SKM-1 (cell line): ENCODE measurements at regions not wholly inside any gene's neighbourhood (a gene's known extent, or its start where the extent isn't known, plus 50 kb on each side); places are given as distances from the start of the nearest gene placed in this dataset.
"Not testable (repeated sequence)": the region's sequence is repeated elsewhere in the genome, so short reads cannot be mapped to it uniquely, and the experiment has no call there.

Experiments used
- DNase-seq: peaks from one replicate; lab custom pipeline; 2025; ENCODE audit not compliant: unreplicated experiment; lab: John Stamatoyannopoulos, UW

- DNase-seq = no peak
These were observed 135.6 kb downstream of the NUFIP1 start for GRCh38 chr13:44853641-44854040.

GRCh38 chr13:44848920-44849676 lies 140.2 kb downstream of the NUFIP1 start:
- DNase-seq = no peak

- DNase-seq = not testable (repeated sequence)
These were observed 143.8 kb downstream of the NUFIP1 start for GRCh38 chr13:44845281-44846058.

DNA sequence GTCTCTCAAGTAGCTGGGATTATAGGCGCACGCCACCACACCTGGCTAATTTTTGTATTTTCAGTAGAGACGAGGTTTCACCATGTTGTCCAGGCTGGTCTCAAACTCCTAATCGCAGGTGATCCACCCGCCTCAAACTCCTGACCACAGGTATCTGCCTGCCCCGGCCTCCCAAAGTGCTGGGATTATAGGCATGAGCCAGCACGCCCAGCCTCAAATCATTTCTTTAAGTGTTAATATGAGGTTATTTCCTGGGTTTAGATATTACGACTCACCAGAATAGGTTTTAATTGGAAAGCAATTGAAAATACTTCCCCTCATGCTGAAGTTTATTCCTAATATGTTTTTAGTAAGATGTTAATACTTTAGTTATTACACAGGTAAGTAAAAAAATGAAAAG lies 144.5 kb downstream of the NUFIP1 start:
- DNase-seq = no peak

- DNase-seq = no peak
These were observed 145.9 kb downstream of the NUFIP1 start for GRCh38 chr13:44843403-44843802.

DNA sequence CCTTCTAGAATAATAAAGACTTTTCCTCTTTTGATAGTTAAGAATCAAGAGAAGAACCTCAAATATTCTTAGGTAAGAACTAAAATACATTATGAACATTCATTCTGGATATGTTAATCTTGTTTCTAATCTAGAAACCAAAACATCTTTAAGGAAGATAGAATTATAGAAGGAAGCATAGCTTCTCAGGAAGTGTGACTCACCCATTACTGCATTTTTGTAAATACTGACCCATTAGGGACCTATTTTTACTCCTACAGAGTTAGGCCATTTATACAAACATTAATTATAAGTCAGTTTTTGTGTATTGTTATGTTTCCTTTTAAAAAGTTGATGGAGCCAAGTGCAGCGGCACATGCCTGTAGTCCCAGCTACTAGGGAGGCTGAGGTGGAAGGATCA lies 147.1 kb downstream of the NUFIP1 start:
- DNase-seq = no peak

DNA sequence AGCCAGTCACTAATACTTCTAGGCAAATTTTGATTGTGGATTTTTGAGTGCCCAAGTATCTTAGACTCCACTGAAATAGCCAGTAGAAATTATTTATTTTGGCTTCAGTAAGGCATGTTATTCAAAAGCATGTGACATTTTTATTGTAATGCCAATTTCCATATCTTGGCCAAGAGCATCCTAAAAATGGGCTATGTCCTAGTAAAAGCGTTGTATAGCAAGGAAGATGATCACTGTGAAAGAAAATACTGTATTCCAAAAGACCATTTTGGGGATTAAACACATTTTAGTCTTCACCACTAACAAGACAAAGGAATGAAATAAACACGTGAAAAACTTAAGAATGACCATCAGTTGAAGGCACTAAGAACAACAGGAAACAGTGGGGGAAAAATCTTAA lies 149.1 kb downstream of the NUFIP1 start:
- DNase-seq = no peak

DNA sequence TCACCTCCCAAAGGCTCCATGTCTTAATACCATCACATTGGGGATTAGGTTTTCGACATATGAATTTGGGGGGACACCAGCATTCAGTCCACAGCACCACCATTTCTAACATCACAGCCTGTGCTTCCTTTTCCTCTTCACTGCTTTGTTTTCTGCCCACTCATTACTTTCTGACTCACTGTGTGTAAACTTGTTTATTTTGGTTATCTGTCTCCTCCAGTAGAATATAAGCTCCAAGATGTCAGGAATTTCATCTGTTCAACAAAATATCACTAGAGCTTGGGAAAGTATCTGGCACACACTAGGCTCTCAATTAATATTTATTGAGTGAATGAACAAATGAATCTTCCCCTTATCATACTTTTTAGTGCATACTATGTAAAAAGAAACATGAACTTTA lies 152.0 kb downstream of the NUFIP1 start:
- no peak for DNase-seq

DNA sequence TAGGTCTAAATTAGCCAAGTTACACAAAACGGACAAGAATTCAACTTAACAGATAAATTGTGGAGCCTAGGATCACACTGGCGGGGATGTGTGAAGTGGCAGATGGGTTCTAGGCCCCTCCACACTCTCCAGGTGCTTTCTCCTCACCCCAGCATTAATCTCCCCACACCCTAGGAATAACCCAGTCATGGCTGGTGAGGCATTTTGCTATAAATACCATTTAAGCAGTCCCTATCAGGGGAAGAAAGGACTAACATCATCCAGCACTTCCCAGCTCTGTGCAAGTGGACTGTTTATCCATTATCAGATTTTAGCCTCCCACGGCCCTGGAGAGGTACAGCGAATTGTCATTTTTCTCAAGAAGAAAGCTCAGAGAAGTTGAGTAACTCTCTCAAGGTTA lies 154.9 kb downstream of the NUFIP1 start:
- no peak for DNase-seq

DNA sequence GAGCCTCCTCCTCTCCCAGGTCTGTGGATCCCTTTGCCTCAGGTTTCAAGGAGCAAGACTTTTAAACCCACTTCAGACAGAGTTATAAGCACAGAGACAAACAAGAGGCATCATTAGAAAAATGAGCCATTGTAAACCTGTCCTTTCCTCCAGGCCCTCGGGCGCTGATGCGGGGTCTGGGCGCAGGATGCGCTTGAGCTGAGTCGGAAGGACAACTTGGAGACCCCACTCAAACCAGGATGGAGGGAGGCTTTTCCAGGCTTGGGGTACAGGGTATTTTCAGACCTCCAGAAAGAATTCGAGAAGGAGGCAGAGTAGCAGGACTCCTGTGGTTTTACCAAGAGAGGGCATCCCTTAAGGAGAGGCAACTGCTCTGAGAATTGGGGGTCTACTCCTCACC lies 155.6 kb downstream of the NUFIP1 start:
- no peak for DNase-seq

DNA sequence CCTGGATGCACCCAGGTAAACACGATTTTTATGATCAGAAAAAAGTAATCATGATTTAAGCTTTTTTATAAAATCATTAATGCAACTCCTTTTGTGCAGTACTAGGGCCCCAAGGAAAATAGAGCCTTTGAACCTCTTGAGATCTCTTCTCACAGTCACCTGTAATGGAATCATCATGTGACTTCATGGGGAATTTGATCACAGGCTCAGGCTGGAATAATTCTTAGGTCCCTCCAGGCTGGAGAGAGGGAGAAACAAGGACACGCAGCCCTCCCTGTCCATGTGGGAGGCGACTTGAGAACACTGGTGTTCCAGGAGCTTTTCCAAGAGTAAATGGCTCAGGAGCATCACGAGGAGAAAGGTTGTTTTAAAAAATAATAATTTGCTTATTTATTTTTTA lies 156.1 kb downstream of the NUFIP1 start:
- DNase-seq = no peak

- DNase-seq = no peak
These were observed 162.5 kb downstream of the NUFIP1 start for GRCh38 chr13:44826591-44827350.

- DNase-seq = no peak
These were observed 163.3 kb downstream of the NUFIP1 start for GRCh38 chr13:44825953-44826352.

DNA sequence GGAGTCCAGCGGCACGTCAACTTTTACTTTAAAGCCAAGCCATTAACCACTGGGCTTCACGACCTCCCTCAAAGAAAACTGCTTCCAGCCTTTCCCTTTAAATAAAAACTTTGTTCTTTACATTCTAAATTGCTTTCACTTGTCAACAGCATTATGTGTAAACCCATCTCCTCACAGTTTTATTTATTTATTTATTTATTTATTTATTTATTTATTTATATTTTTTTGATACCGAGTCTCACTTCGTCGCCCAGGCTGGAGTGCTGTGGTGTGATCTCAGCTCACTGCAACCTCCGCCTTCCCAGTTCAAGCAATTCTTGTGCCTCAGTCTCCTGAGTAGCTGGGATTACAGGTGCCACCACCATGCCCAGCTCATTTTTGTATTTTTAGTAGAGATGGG lies 165.7 kb downstream of the NUFIP1 start:
- DNase-seq = not testable (repeated sequence)

GRCh38 chr13:44822291-44822690 lies 167.0 kb downstream of the NUFIP1 start:
- DNase-seq = no peak

GRCh38 chr13:44819772-44820171 lies 169.5 kb downstream of the NUFIP1 start:
- DNase-seq = no peak

DNA sequence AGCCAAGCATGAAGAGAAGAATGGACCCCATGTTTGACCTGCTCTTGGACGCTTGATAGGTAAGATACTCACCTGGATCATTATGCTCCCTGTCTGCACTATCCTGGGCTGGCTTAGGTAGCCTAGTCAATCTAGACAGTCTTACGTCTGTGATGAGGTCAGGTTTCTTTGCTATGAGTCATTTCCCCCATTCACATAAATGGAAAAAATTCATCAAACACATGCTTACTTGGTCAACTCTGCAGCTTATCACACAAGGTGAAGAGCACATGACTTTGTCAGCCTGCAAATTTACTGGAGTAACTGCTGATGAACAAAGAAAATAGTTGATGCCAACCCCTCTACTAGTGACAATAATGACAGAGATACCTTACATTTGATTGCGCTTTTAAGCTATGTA lies 170.0 kb downstream of the NUFIP1 start:
- no peak for DNase-seq

DNA sequence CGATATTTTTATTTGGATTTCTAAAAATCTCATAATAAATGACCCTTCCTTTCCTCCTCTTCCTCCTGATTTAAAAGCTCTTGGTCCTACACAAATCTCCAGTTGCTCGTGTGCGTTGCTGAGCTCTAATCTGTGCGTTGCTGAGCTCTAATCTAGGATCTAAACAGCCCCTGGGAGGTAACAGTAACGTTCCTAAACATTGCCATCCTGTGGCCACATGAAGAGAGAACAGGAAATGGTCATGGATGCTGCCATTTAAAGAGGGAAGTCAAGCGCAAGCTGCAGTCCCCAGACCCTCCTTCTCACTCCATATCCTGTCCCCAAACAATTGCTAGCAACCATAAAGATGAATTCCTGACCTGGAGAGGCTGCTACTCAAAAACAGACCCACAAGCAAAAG lies 170.8 kb downstream of the NUFIP1 start:
- peak; percentile 14 for DNase-seq

DNA sequence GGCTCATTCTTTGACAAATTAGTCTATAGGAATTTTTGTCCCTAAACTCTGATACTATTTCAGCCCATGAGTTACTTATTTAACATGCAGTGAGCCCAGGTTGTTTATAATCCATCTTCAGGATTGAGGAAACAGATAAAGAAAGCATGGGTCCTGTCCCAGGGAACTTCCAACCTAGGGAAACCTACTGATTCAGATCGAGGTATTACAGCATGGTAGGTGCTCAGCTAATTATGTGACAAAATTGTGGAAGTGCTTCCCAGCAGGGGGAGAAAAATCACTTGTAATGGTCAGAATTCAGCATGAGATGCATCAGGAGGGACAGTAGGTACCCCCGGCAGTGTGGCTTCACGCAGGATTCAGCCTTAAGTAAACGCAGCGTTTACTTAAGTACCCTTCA lies 171.3 kb downstream of the NUFIP1 start:
- DNase-seq = no peak

DNA sequence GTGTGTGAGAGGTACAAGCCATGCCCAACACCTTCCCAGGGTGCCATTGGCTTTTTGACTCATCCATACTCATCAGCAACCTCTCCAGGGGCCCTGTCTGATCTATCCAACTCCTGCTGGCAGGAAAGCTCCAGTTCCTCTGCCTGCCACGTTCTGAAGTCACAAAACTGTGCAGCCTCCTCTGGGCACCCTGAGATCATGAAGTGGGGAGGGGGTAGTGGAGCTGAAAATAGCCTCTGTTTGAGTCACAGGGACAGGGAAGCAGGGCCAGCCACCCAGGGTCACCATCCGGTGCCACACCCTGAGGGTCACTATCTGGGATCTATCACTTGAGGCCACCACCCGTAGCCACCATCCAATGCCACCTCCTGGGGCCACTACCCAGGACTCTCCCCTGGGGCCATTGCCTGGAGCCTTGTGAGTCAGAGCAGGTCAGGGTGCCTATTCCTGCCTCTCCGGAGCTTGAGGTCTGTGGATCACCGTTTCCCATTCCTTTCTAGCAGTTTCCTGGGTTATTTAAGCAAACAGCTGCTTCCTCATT lies 172.1 kb downstream of the NUFIP1 start:
- DNase-seq = no peak

DNA sequence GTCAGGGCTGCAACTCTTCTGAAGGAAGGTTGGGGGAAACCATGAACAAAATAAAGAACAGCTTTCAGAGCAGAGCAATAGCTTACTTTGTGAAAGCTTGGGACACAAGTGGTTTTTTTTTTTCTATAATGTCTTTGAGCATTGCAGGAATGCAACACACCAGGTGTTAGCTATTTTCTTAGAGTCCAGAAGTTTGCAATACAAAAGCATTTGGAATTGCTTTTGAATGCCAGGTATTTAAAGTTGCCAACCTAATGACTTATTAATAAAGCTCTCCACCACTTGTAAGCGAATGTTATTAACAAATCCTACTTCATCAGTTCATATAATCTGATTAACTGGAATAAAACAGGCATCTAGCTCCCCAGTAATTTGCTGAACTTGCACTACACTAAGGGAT lies 172.6 kb downstream of the NUFIP1 start:
- no peak for DNase-seq

DNA sequence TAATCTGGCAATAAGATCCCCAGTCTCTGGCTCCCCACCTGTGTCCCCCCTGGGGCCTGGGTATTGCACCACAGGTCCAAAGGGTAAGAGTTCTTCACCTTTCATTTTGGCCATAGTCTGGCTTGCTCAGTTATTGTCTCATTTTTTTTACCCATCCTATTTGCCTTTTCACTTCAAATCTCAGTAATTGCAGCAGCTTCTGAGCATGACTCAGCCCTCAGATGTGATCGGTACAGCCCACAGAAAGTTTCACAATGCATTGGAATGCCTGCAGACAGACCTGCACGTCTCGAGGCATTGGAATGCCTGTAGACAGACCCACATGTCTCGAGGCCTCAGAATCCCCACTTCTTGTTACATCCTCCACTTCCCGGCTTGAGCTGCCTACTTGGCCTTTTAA lies 173.6 kb downstream of the NUFIP1 start:
- no peak for DNase-seq
